Pancreas (tissue), 10 donors: ENCODE measurements at regions not wholly inside any gene's neighbourhood (a gene's known extent, or its start where the extent isn't known, plus 50 kb on each side); places are given as distances from the start of the nearest gene placed in this dataset.

Experiments used
- ATAC-seq, 4 donors: fragments of 200-7000 bp; cut with Tn5 transposase; one replicate each; pipeline versions ENCODE4 v1.8.0 to v1.9.1; 2020; ENCODE audit warnings: mild to moderate bottlenecking in 4 of 4, moderate library complexity in 4 of 4
- DNase-seq, 6 donors: peaks; one replicate each; pipeline ENCODE4 v3.0.0-alpha.2; 2020
- FAIRE-seq: peaks from 2 replicates; lab custom pipeline; 2012; peaks lifted over from hg19 to GRCh38; lab: Jason Lieb, UNC
- H3K27ac ChIP-seq, 4 donors: fragments of 200-600 bp; sonication (generic); 1 replicate in 3 of 4; 2 replicates in 1 of 4; pipeline versions ENCODE4 v1.5.0 to v1.8.0; 2020
- H3K27me3 ChIP-seq, 4 donors: fragments of 200-600 bp; one replicate each; pipeline ENCODE4 v1.8.0; 2021
- H3K36me3 ChIP-seq, 3 donors: fragments of 200-600 bp; sonication (generic) in 1 of 3; one replicate each; pipeline versions ENCODE4 v1.5.0 to v1.8.0; 2020 to 2021
- H3K4me1 ChIP-seq, 3 donors: fragments of 200-600 bp; one replicate each; pipeline ENCODE4 v1.8.0; 2021
- H3K4me3 ChIP-seq, 4 donors: fragments of 200-600 bp; sonication (generic) in 2 of 4; one replicate each; pipeline versions ENCODE4 v1.5.0 to v1.8.0; 2020 to 2021
- H3K9me3 ChIP-seq, 4 donors: fragments of 200-600 bp; one replicate each; pipeline ENCODE4 v1.8.0; 2021
- WGBS, 2 donors: extraction: QIAGEN DNeasy Blood & Tissue Kit; methylation state at CpG; one replicate each; pipeline ENCODE4 v1.1.7; 2013; 5-methylcytosine and 5-hydroxymethylcytosine counted together
- intact Hi-C, 3 donors: fragments of 100-400 bp; cut with DNase I; formaldehyde crosslinking; loops; one replicate each; pipeline versions ENCODE4 v1.11.1 to v1.14.2; 2022
- TF ChIP-seq, protein P1 (sequence below), 4 donors: fragments of 200-600 bp; sonication (generic) in 3 of 4; IDR thresholded peaks; one replicate each; pipeline versions ENCODE4 v1.5.0 to v1.8.0; 2021; ENCODE audit warnings: antibody characterized with exemption in 4 of 4
- donor health status: healthy with polysubstance abuse.
- donor health status: DM: no; HTN: no; CAD: no; lungs with moderate emphysema.
- donor health status: DM: no; HTN: no; CAD: no.
- donor health status: control.
- donor health status: control.
- donor health status: Bipolar disorder and iron deficiency.
- donor health status: DM: yes; HTN: yes; CAD: no.
- donor health status: DM: no; HTN: no; CAD: no.
- donor health status: DM: no; HTN: no; CAD: no.
- donor health status: DM: yes; HTN: yes; CAD: no.

DNA sequence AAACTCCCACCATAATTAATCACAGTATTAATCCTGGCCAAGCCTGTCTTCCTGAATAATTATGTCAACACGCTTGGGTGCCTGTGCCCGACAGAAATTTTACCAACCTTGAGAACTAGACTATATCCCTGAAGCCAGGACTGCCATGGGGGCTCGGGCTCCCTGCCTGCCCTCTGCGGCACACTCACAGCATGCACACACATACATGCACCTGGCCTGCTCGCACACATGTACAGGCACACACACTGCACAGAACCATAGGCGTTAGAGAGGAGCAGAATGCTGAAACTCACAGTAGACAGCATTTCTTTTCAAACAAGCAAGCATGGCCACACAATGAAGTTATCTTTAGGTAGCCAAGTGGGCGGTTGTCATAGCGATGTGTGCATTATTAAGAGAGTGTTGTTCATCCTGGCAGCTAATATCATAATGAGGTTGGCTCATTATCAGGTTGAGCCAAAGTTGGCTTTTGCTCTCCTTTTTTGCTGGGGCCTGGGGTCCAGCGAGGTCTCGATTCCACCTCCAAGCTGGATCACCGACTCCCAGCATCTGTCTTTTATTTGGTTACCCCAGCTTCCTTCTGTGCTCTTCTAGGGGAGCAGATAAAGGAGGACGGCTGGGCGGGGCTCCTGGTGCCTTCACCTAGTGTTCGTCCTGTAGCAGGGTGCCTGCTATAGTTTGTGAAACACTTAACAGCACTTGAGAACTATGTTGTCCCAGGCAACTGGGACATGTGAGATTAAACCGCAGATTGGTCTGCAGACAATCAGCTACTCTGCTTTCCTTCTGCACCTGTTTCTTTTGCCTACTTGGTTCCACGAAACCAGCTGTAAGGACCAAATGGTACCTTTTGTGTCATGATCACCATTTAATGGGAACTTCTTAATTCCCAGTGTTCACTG is 91.4 kb downstream of the ZNF621 start:
- DNase-seq: no peak
- H3K9me3 ChIP-seq: no peaks in the 10 kb centered on the region
- H3K4me3 ChIP-seq: no peak overlapping the region
- no peak overlapping the region for H3K27ac ChIP-seq
- TF ChIP-seq, protein P1, sequence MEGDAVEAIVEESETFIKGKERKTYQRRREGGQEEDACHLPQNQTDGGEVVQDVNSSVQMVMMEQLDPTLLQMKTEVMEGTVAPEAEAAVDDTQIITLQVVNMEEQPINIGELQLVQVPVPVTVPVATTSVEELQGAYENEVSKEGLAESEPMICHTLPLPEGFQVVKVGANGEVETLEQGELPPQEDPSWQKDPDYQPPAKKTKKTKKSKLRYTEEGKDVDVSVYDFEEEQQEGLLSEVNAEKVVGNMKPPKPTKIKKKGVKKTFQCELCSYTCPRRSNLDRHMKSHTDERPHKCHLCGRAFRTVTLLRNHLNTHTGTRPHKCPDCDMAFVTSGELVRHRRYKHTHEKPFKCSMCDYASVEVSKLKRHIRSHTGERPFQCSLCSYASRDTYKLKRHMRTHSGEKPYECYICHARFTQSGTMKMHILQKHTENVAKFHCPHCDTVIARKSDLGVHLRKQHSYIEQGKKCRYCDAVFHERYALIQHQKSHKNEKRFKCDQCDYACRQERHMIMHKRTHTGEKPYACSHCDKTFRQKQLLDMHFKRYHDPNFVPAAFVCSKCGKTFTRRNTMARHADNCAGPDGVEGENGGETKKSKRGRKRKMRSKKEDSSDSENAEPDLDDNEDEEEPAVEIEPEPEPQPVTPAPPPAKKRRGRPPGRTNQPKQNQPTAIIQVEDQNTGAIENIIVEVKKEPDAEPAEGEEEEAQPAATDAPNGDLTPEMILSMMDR (IDR thresholded peaks at IDR 0.05): no peak
- intact Hi-C loops: no loop called here
- H3K27me3 ChIP-seq: no peaks in the 10 kb centered on the region
- peak in 2 of 4 donors; percentile 12 to 29 for ATAC-seq
- no peaks in the 10 kb centered on the region for H3K4me1 ChIP-seq
- WGBS, 2 donors: 56 to 64% methylated on average over 16 of the region's 16 CpGs
- no peak for FAIRE-seq
- H3K36me3 ChIP-seq: no peaks in the 10 kb centered on the region

DNA sequence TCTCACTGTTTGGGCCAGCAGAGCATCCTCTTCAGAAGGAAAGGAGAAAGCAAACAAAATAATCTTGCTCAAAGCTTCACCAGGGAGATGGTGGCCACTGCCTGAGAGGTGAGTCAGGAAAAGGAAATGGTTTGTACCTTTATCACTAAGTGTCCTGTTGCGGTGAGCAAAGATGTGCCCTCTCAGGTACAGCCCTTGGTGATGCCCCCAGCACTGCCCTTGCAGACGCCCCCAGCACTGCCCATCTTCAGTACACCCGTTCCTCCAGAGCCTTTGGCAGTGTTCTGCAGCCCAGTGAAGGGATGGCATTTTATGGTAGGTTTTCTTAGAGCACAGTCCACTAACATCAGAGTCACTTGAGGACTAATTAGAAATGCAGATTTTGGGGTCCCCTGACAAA is 92.3 kb downstream of the ZNF621 start:
- Histone ChIP-seq H3K4me3 (no peak overlapping the region), H3K27me3 (no peaks in the 10 kb centered on the region), H3K36me3 (no peaks in the 10 kb centered on the region), H3K9me3 (no peaks in the 10 kb centered on the region), H3K4me1 (no peaks in the 10 kb centered on the region), H3K27ac (no peak overlapping the region)
- intact Hi-C loops: no loop called here
- TF ChIP-seq, protein P1 (IDR thresholded peaks at IDR 0.05): no peak
- no peak for DNase-seq
- 60 to 69% methylated on average over 3 of the region's 3 CpGs for WGBS, 2 donors
- no peak for ATAC-seq
- FAIRE-seq: no peak

DNA sequence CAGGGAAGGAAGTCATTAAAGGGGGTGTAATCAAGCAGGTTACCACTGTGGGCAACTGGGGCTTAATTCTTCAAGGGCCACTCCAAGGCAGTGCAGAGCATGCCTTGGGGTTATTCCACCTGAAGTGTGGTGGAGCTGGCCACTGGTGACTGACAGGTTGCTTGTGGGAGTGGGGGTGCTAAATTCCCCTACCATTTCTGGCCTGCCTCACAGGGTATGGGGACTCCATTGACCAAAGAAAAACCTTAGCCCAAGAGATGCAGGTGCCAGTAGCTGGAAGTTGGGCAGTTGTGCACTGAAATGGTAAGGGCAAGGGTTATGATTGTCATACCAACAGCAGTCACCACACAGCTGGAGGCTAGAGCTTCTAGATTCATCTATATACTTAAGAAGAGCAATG is 93.4 kb downstream of the ZNF621 start:
- intact Hi-C loops: no loop called here
- H3K4me3 ChIP-seq: no peak overlapping the region
- no peak for FAIRE-seq
- H3K36me3 ChIP-seq: no peaks in the 10 kb centered on the region
- no peaks in the 10 kb centered on the region for H3K27me3 ChIP-seq
- no peaks in the 10 kb centered on the region for H3K9me3 ChIP-seq
- ATAC-seq: no peak
- no peak for DNase-seq
- no peak overlapping the region for H3K27ac ChIP-seq
- H3K4me1 ChIP-seq: no peaks in the 10 kb centered on the region
- TF ChIP-seq, protein P1 (IDR thresholded peaks at IDR 0.05): no peak

DNA sequence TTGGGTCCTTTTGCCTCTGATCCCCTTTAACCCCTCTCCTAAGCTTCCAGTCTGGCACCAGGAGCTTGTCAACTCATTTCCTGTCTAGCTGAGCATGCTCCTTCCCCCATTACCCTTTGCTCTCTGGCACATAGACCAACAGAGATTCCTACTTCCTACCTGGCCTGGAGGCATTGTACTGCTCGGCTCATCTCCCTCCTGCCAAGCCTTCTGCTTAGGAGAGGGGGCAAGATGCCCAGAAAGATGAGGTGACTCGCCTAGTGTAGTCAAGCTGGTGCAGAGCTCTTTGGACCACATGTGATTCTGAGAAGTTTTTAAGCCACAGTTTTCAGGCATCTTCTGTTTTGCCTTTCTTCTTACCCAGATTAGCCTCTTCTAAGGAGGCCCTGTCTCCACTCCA is 95.4 kb downstream of the ZNF621 start:
- Histone ChIP-seq H3K27ac (no peak overlapping the region), H3K4me3 (no peak overlapping the region), H3K4me1 (no peaks in the 10 kb centered on the region), H3K9me3 (no peaks in the 10 kb centered on the region), H3K27me3 (no peaks in the 10 kb centered on the region), H3K36me3 (no peaks in the 10 kb centered on the region)
- intact Hi-C loops: no loop called here
- TF ChIP-seq, protein P1 (IDR thresholded peaks at IDR 0.05): no peak
- FAIRE-seq (no peak), DNase-seq (no peak), ATAC-seq (no peak)
- 77 to 78% methylated on average over 2 of the region's 2 CpGs for WGBS, 2 donors

DNA sequence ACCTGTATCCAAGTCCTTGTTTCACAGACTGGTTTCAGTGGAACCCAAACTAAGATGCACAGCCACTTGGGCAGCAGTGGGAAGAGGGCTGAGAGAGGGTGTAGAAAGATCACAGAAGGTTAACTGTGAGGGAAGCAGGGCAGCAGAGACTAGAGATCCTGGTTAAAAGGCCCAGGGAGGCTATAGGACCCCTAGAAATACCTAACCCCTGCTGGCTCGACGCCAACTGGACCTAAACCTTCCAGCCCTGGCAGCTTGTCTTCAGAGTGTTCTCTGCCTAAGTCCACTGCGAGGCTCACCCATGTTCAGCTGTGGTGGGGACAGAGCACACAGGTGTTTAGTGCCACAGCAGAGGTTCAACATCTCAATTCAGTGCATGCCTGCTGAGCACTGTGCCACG is 96.5 kb downstream of the ZNF621 start:
- DNase-seq (no peak), FAIRE-seq (no peak), ATAC-seq (no peak)
- TF ChIP-seq, protein P1 (IDR thresholded peaks at IDR 0.05): no peak
- Histone ChIP-seq H3K4me3 (no peak overlapping the region), H3K27ac (no peak overlapping the region), H3K4me1 (no peaks in the 10 kb centered on the region), H3K27me3 (no peaks in the 10 kb centered on the region), H3K36me3 (no peaks in the 10 kb centered on the region), H3K9me3 (no peaks in the 10 kb centered on the region)
- intact Hi-C loops: no loop called here
- WGBS, 2 donors: 49% methylated on average over 4 of the region's 4 CpGs
